ENCODE measurements at regions not wholly inside any gene's neighbourhood (a gene's known extent, or its start where the extent isn't known, plus 50 kb on each side); places are given as distances from the start of the nearest gene placed in this dataset.

DNA sequence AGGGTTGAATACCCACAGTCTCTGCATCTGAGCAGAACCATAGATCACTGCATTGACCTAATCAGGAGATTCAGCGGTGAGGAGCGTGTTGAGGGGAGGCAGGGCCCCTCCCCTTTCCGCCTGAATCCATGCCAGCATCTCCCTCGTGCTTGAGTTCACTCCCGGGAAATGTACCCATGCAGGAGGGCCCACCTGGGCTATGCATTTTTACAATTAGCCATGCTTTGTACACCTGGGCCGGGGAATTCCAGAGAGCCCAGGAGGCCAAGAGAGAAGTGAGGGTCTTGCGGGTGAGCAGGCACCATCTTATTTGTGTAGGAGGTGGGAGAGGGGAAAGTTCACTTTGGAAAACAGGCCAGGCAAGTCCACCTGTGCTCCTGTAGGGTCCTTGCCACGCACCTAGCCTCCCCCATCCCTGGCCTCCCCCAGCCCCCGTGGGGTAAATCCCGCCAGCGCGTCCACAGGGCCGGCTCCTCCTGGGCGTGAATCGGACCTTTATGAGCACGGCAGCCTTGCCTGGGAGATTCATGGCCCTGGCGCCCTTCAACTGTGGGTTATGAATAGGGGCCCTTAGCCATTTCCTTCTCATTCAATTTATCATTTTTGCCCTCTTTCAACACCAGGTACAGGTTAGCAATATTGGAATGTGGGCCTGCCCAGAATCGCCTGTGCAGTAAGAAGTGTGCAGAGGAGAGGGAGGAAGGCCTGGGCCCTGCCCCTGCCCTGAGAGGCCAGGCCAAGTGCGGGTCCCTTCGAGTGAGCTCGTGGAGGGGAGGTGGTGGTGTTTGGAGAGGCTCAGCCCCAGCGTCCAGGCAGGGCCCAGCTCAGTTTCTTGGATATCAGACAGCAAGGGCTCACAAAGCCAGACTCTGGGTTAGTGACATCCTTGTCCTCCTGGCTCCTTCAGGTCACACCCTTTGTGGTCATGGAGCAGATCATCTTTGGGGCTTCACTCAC, 84.4 kb upstream of the ACTRT2 start:
- Histone ChIP-seq H3K27ac (ENCODE audit: poor library complexity, severe bottlenecking) (no peak overlapping the region), H3K4me3 (ENCODE audit: severe bottlenecking) (no peak overlapping the region), H3K4me1 (ENCODE audit: insufficient read depth, poor library complexity, severe bottlenecking) (no peaks in the 10 kb centered on the region), H3K27me3 (ENCODE audit: insufficient read depth, poor library complexity, severe bottlenecking) (no peaks in the 10 kb centered on the region), H3K9me3 (ENCODE audit: severe bottlenecking) (peaks cover 4% of the 10 kb centered on the region), H3K36me3 (ENCODE audit: low read depth) (no peaks in the 10 kb centered on the region)
- TF ChIP-seq, protein P1, sequence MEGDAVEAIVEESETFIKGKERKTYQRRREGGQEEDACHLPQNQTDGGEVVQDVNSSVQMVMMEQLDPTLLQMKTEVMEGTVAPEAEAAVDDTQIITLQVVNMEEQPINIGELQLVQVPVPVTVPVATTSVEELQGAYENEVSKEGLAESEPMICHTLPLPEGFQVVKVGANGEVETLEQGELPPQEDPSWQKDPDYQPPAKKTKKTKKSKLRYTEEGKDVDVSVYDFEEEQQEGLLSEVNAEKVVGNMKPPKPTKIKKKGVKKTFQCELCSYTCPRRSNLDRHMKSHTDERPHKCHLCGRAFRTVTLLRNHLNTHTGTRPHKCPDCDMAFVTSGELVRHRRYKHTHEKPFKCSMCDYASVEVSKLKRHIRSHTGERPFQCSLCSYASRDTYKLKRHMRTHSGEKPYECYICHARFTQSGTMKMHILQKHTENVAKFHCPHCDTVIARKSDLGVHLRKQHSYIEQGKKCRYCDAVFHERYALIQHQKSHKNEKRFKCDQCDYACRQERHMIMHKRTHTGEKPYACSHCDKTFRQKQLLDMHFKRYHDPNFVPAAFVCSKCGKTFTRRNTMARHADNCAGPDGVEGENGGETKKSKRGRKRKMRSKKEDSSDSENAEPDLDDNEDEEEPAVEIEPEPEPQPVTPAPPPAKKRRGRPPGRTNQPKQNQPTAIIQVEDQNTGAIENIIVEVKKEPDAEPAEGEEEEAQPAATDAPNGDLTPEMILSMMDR (IDR thresholded peaks at IDR 0.05; ENCODE audit: poor library complexity, severe bottlenecking), result no peak
- peak; percentile 42 for DNase-seq (ENCODE audit: low spot score)
- ATAC-seq (ENCODE audit: low read depth), result no peak

DNA sequence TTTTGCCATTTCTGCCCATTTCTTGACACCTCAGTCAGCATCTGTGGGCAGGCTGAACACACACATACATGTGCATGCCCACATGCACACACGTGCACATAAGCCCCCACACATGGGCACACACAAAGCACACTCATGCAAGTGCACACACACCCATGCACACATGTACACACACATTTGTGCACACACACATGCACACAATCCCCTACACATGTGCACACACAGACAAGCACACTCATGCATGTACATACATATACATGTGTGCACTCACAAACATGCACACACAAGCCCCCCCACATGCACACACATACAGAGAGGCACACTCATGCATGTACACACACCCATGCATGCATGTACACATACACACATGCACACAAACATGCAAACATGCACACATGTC, 83.5 kb upstream of the ACTRT2 start:
- Histone ChIP-seq H3K36me3 (ENCODE audit: low read depth) (no peaks in the 10 kb centered on the region), H3K4me1 (ENCODE audit: insufficient read depth, poor library complexity, severe bottlenecking) (no peaks in the 10 kb centered on the region), H3K27ac (ENCODE audit: poor library complexity, severe bottlenecking) (no peak overlapping the region), H3K27me3 (ENCODE audit: insufficient read depth, poor library complexity, severe bottlenecking) (no peaks in the 10 kb centered on the region), H3K9me3 (ENCODE audit: severe bottlenecking) (peaks cover 4% of the 10 kb centered on the region), H3K4me3 (ENCODE audit: severe bottlenecking) (no peak overlapping the region)
- TF ChIP-seq, protein P1 (IDR thresholded peaks at IDR 0.05; ENCODE audit: poor library complexity, severe bottlenecking), result no peak
- DNase-seq (ENCODE audit: low spot score) (peak; percentile 10), ATAC-seq (ENCODE audit: low read depth) (no peak)

DNA sequence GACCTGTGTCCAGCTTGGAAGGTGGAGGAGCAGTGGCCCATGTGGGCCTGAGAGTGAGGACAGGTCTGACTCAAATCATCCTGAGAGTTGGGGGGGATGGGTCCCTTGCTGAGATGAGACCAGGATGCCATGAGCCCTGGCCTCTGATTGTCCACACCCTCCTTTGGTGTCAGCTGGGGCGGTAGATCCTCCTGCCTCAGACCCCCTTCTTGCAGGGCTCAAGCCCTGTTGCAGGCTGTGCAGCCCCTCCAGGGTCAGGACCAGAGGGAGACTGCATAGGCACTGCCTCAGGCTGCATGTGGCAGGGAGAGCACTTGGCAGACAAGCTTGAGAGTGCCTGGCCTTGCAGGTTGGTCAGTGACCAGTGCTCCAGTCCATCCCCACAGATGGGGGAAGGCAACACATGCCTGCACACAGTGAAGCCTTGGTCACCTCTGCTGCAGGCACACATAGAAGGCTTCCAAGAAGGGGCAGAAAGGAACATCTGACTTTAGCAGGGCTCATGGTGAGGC, 82.2 kb upstream of the ACTRT2 start:
- peaks cover 4% of the 10 kb centered on the region for H3K9me3 ChIP-seq (ENCODE audit: severe bottlenecking)
- DNase-seq (ENCODE audit: low spot score), result peak; percentile 42
- no peak for ATAC-seq (ENCODE audit: low read depth)
- H3K4me1 ChIP-seq (ENCODE audit: insufficient read depth, poor library complexity, severe bottlenecking), result no peaks in the 10 kb centered on the region
- H3K4me3 ChIP-seq (ENCODE audit: severe bottlenecking), result no peak overlapping the region
- H3K36me3 ChIP-seq (ENCODE audit: low read depth), result no peaks in the 10 kb centered on the region
- no peak overlapping the region for H3K27ac ChIP-seq (ENCODE audit: poor library complexity, severe bottlenecking)
- no peaks in the 10 kb centered on the region for H3K27me3 ChIP-seq (ENCODE audit: insufficient read depth, poor library complexity, severe bottlenecking)
- TF ChIP-seq, protein P1 (IDR thresholded peaks at IDR 0.05; ENCODE audit: poor library complexity, severe bottlenecking), result no peak

DNA sequence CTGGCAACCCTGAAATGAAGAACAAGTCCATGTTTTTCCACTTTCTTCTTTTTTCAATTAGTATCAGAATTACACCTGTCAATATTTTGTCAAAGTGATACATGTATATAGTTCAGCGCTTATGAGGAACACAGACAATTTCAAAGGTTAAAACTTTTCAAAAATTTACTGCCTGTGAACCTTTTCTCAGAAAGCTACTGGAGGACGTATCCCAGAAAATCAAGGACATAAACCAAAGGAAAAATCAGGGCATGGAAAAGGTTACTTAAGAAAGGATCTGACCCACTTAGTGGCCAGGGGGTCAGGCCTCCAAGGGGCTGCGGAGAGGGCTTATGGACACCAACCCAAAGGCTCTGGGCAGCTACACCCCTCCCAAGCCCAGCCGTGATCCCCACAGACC, 81.1 kb upstream of the ACTRT2 start:
- H3K4me1 ChIP-seq (ENCODE audit: insufficient read depth, poor library complexity, severe bottlenecking), result no peaks in the 10 kb centered on the region
- DNase-seq (ENCODE audit: low spot score) (peak; percentile 10), ATAC-seq (ENCODE audit: low read depth) (no peak)
- H3K27ac ChIP-seq (ENCODE audit: poor library complexity, severe bottlenecking), result no peak overlapping the region
- TF ChIP-seq, protein P1 (IDR thresholded peaks at IDR 0.05; ENCODE audit: poor library complexity, severe bottlenecking), result no peak
- no peak overlapping the region for H3K4me3 ChIP-seq (ENCODE audit: severe bottlenecking)
- no peaks in the 10 kb centered on the region for H3K36me3 ChIP-seq (ENCODE audit: low read depth)
- peaks cover 4% of the 10 kb centered on the region for H3K9me3 ChIP-seq (ENCODE audit: severe bottlenecking)
- no peaks in the 10 kb centered on the region for H3K27me3 ChIP-seq (ENCODE audit: insufficient read depth, poor library complexity, severe bottlenecking)

DNA sequence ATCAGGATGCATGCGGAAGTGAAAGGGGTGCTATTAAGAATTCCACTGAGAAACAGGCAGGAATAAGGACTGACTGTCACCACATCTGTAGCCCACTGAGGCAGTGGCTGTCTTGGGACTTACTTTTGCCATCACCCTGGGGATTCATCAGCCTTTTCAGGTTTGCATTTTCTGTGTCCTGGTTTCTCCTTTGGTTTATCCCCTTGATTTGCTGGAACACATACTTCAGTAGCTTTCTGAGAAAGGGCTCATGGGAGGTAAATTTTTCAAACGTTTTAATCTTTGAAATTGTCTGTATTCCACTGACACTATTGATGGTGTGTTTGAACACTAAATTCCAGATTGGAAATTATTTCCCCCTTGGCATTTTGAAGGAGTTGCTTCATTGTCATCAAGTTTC, 80.2 kb upstream of the ACTRT2 start:
- Histone ChIP-seq H3K9me3 (ENCODE audit: severe bottlenecking) (peaks cover 4% of the 10 kb centered on the region), H3K4me3 (ENCODE audit: severe bottlenecking) (no peak overlapping the region), H3K27ac (ENCODE audit: poor library complexity, severe bottlenecking) (no peak overlapping the region), H3K36me3 (ENCODE audit: low read depth) (no peaks in the 10 kb centered on the region), H3K4me1 (ENCODE audit: insufficient read depth, poor library complexity, severe bottlenecking) (no peaks in the 10 kb centered on the region), H3K27me3 (ENCODE audit: insufficient read depth, poor library complexity, severe bottlenecking) (no peaks in the 10 kb centered on the region)
- DNase-seq (ENCODE audit: low spot score) (no peak), ATAC-seq (ENCODE audit: low read depth) (no peak)
- TF ChIP-seq, protein P1 (IDR thresholded peaks at IDR 0.05; ENCODE audit: poor library complexity, severe bottlenecking), result no peak
